Activated CD8-positive, alpha-beta memory T cell treated with anti-CD3 and anti-CD28 coated beads for 1 hour (primary cell): ENCODE measurements at regions not wholly inside any gene's neighbourhood (a gene's known extent, or its start where the extent isn't known, plus 50 kb on each side); places are given as distances from the start of the nearest gene placed in this dataset.

Experiments
- DNase-seq, 2 donors: peaks; one replicate each; pipeline ENCODE4 v3.0.0-alpha.2; 2020; ENCODE audit warnings: low read depth in 1 of 2; ENCODE audit errors: extremely low read depth in 1 of 2

GRCh38 chr18:21996351-21996826 lies 173.0 kb upstream of the GATA6 start:
- DNase-seq, result no peak

DNA sequence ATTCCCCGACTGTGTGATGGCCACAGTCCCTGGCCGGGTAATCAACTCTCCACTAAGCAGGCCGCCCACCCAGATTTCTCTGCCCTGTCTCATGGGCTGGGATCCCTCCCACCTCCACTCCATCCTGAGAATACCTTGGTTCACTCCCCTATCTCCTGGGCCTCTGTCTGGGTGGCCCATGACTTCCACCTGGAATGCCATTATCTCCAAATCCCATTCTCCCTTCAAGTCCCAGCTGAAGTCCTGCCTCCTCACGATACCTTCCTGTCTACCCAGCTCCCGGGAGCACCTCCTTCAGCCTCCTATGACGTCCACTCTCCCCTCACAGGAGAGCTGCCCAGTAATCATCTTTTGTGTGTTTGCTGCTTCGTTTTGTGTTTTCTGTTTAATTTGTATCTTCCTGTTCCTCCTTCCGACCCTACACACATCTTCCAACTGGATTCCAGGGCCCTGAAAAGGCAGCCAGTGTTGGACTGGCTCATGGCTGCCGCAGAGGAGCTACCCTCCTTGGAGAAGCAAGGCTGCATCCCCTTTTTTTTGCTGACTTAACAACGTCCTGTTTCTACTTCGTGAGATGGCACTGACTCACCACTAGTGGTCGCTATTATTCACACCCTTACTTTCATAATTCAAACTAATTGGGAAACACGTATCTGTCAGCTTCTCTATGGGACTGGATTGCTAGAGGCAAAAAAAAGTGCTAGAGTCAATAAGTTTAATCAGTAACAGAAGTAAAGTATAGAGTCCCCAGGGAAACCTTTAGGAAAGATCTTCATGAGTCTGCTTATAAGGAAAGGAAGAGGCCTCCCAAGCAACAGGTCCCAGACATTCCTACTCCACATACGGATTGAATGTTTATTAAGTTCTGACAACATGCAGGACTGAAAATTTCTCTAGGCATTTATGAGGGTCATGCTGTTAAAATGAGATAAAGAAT lies 171.9 kb upstream of the GATA6 start:
- no peak for DNase-seq

DNA sequence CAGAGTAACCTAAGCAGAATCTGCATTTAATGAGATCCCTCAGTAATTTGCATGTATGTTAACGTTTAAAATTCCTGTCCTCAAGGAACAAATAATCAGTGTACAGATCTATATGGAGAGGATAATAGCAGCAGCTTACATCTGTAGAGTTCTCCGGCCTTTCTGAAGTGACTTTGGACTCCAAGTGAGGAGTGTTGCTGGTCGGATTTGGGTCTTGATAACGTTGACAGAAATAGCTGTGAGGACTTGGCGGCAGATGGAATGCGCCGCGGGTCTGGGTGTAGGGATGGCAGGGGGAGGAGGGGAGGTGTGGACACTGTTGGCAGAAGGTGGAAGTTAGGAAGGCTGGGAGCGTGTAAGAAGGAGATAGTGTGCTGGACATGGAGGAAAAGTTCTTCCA lies 170.9 kb upstream of the GATA6 start:
- no peak for DNase-seq

GRCh38 chr18:22001912-22002487 lies 167.4 kb upstream of the GATA6 start:
- DNase-seq, result no peak

DNA sequence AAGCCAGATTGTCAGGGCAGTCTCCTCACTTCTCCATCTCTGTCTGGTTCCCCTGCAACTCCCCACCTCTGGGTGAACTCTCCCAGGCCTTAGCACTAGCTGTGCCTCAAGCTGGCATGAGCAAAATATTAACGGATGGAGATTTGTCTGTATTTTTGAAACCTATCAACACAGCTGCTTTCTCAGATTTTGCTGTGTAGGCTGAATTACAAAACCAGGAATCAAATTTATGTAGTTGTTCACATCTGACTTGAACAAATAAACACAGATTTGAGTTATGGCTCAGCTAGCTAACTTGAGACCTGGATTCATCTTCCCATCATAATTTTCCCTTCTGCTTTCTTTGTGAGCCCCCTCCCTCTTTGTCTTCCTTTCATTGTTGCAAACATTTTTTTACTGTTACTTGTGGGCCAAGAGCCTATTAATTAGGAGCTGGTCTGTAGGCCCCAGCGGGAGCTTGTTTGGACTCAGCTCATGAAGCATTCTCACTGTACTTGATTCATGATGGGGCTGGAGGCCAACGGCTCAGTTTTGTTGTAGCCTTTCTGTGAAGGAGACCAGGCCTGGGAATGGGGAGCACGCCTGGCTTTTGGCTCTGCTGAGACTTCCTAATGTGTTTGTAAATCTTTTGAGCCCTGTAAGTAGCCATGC lies 164.1 kb upstream of the GATA6 start:
- DNase-seq, result no peak

GRCh38 chr18:22006458-22006857 lies 162.9 kb upstream of the GATA6 start:
- no peak for DNase-seq

DNA sequence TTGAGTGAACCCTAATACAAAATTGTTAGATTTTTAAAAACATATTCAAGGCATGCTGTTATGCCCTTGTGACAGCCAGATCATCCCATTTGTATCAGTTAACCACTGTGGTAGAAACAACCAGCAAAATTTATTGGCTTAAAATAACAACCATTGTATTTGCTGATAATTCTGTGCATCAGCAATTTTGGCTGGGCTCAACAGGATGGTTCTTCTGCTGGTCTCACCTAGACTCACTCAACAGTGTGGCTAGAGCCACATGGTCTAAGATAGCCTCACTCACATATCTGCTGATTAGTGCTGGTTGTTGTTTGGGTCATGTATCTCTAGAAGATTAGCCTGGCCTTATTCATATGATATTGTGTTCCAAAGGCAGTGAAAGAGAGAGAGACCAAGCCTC lies 160.1 kb upstream of the GATA6 start:
- no peak for DNase-seq

DNA sequence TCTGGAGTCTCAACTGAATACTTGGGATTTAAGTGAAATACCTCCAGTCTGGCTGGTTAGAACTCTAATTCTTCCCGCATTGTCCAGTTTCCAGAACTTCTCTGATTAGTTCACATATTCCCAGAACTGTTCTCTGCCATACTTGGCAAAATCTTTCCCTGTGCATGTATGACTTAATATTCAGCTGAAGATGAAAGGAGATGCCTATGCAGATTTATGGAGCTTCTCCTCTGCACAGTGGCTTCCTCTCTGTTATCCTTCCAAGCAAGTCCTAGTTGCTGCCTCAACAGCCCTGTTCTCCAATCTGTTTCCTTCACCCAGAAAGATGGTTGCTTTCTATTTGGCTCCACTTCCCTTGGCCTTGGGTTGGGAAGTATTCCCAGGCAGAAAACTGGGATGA lies 155.4 kb upstream of the GATA6 start:
- no peak for DNase-seq

DNA sequence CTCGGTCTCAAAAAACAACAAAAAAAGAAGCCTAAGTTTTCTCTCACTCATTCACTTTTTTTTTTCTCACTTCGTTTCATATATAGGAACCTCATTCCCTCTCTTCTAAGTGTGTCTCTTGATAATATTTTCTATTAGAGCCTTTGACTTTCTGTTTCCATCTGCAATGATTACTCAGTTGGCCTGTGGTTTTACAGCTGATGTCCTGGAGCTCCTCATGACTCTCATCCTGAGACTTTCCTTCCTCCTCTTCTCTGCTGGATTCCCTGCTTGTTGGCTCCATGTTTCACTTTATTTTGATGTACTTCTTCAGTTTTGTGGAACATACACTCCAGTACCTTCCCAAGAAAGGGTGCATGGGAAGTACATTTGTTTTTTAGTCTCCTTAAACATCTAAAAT lies 154.2 kb upstream of the GATA6 start:
- no peak for DNase-seq

GRCh38 chr18:22018366-22018765 lies 151.0 kb upstream of the GATA6 start:
- DNase-seq, result no peak

DNA sequence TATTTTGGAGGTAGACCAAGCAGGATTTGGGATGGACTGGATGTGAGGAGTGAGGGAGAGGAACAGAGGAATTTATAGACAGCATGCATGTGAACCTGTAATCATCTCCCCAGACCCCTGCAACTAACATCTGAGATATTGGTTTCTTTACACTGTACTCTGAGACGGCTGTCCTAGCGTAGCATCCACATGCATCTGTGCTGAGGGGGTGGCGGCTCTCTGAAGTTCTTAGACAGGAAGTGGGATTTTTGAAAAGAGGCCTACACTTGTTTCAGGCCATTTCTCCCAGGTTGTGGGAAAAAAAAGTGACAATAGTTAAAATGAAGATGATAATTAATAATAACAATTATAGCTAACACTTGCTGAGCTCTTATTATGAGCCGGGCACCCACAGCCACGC lies 150.2 kb upstream of the GATA6 start:
- DNase-seq, result no peak

DNA sequence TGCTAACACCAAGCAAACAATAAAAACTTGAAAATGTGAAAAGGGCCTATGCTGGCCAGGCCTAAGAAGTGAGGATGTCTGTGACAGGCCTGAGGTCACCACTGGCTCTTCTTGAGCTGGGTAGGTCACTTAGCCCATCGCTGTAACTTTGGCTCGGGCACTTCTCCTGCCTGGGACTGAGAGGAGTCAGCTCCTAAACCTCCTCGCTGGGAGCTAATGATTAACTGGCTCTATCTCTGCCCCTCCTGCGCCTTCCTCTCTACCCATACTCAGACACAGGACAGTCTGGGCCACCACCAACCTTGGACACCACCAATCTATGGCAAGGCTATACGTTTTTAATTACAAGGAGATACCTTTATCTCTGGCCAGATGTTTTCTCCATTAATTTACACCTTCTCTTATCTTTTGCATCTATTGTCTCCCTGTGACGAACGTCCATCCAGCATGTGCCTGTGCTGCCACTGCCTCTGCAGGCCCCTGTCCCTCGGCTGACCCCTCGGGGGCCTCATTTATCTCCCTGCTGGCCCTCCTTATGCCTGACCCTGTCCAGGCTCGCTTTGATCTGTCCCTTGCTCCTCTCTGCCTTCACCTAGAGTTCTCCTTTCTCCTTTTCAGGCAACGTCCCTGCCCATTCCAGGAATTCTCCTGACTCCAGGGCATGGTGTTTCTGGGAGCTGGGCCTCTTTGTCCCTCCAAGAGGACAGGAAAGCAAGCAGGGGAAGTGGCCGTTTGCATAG lies 149.1 kb upstream of the GATA6 start:
- no peak for DNase-seq

GRCh38 chr18:22020867-22021370 lies 148.5 kb upstream of the GATA6 start:
- DNase-seq, result no peak

GRCh38 chr18:22021701-22022100 lies 147.7 kb upstream of the GATA6 start:
- DNase-seq, result no peak

DNA sequence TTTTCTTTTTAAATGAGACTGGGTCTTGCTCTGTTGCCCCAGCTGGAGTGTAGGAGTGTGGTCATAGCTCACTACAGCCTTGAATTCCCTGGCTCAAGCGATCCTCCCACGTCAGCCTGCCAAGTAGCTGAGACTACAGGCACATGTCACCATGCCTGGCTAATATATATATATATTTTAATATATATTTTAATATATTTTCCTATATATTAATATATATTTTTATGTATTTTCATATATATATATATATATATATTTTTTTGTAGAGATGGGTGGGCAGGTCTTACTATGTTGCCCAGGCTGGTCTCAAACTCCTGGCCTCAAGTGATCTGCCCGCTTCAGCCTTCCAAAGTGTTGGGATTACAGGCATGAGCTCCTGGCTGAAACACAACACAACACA lies 144.5 kb upstream of the GATA6 start:
- no peak for DNase-seq

DNA sequence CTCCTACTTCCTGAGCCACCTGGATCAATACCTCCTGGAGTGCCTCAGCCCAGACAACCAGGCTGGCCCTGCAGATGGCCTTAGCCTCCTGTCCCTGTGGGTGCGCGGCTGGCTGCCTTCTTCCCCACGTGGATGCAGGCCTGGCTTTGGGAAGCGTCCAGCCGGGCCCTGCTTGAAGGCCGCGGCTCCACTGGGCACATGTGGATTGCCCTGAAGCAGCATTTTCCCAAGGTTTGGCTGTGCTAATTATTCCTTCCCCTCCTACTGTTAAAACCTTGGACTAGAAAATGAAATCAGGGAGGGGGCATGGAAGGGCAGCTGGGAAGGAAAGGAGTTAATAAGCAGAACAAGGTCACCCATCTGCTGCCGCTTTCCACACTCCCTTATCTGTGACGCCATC lies 143.0 kb upstream of the GATA6 start:
- DNase-seq, result no peak

- no peak for DNase-seq
Measured at GRCh38 chr18:22026889-22027288, 142.5 kb upstream of the GATA6 start.

DNA sequence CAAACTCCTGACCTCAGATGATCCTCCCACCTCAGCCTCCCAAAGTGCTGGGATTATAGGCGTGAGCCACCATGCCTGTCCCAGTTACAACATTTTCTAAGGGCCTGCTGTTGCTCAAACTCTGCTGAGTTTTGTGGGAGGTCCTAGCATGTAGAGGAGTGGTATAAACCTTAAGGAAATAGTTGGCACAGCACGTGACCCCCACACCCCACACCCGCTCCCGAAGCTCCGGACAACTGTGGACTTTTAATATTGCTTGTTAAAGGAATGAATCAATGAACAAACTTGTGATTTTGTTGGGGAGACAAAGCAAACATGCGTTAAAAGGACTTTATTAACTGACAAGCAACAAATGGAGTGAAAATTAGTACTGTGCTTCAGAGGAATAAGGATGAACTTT lies 137.8 kb upstream of the GATA6 start:
- DNase-seq, result no peak

- no peak for DNase-seq
Measured at GRCh38 chr18:22032392-22032961, 136.9 kb upstream of the GATA6 start.

DNA sequence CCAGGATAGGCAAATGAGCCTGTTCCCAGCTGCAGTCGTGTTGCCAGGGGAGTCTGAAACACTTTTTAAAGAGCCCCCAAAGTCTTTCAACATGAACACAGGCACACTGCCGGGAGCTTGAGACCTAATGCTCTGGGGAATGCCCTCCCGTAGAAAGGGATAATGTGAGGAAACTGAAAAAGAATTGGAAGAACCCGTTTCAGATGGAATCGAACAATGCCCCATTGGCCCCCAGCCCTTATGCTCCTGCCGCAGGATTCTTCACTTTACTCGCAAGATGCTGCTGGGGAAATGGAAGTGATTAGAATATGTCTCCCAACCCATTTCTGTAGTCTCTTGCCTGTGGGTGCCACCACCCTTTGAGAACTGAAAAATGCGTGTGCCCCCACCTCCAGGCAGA lies 136.3 kb upstream of the GATA6 start:
- DNase-seq, result no peak

DNA sequence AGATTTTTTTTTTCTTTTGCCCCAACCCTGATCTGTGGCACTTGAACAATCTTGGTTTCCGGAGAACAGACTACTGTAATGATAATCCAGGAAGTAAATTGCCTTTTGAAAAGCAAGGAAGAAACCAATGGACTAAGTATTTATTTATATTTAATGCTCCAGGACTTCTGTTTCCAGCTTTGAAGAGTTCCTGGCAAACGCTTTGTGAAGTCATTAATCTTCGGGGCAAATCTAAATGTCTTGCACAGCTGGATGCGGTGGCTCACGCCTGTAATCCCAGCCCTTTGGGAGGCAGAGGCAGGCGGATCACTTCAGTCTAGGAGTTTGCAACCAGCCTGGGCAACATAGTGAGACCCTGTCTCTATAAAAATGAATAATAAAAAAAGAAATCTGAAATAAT lies 135.1 kb upstream of the GATA6 start:
- DNase-seq, result no peak
